OCI-LY1 (cell line): ENCODE measurements at regions not wholly inside any gene's neighbourhood (a gene's known extent, or its start where the extent isn't known, plus 50 kb on each side); places are given as distances from the start of the nearest gene placed in this dataset.
"Not testable (repeated sequence)": the region's sequence is repeated elsewhere in the genome, so short reads cannot be mapped to it uniquely, and the experiment has no call there.

ENCODE experiments used
- H2AFZ ChIP-seq: fragments of 200-600 bp; sonication (generic), shearing (Covaris generic); 2 replicates; pipeline ENCODE4 v1.6.0; 2014; ENCODE audit warnings: antibody characterized with exemption, mild to moderate bottlenecking, low read length
- H3F3A ChIP-seq: fragments of 200-600 bp; sonication (generic), shearing (Covaris generic); 2 replicates; pipeline ENCODE4 v1.6.0; 2014; ENCODE audit warnings: mild to moderate bottlenecking, antibody characterized with exemption, low read length, moderate library complexity; ENCODE audit not compliant: insufficient read depth
- H3K27ac ChIP-seq: fragments of 200-600 bp; sonication (generic); 2 replicates; pipeline ENCODE4 v1.5.1; 2014; ENCODE audit warnings: low read length, mixed run types, mild to moderate bottlenecking, low read depth; ENCODE audit not compliant: poor library complexity, severe bottlenecking
- H3K27me3 ChIP-seq: fragments of 200-600 bp; sonication (generic); 2 replicates; pipeline ENCODE4 v1.6.0; 2014; ENCODE audit warnings: antibody characterized with exemption, mild to moderate bottlenecking, low read length, moderate library complexity; ENCODE audit not compliant: insufficient read depth
- H3K36me3 ChIP-seq: fragments of 200-600 bp; sonication (generic); 2 replicates; pipeline ENCODE4 v1.6.1; 2014; ENCODE audit warnings: mild to moderate bottlenecking, antibody characterized with exemption, low read length, moderate library complexity, mixed read lengths; ENCODE audit not compliant: insufficient read depth
- H3K4me1 ChIP-seq: fragments of 200-600 bp; sonication (generic); 2 replicates; pipeline ENCODE4 v1.5.1; 2014; ENCODE audit warnings: mild to moderate bottlenecking, low read length, moderate library complexity; ENCODE audit not compliant: insufficient read depth, severe bottlenecking
- H3K4me2 ChIP-seq: fragments of 200-600 bp; sonication (generic), shearing (Covaris generic); 2 replicates; pipeline ENCODE4 v1.6.1; 2014; ENCODE audit warnings: low read length
- H3K4me3 ChIP-seq: fragments of 200-600 bp; sonication (generic); 2 replicates; pipeline ENCODE4 v1.5.1; 2014; ENCODE audit warnings: low read length, low read depth, mild to moderate bottlenecking, mixed read lengths; ENCODE audit not compliant: poor library complexity, severe bottlenecking
- H3K79me2 ChIP-seq: fragments of 200-600 bp; shearing (Covaris generic); 2 replicates; pipeline ENCODE4 v1.6.1; 2016; ENCODE audit warnings: mixed run types, low read length, mixed read lengths; ENCODE audit not compliant: insufficient read depth
- H3K9ac ChIP-seq: fragments of 200-600 bp; sonication (generic), shearing (Covaris generic); 2 replicates; pipeline ENCODE4 v1.6.1; 2014; ENCODE audit warnings: mild to moderate bottlenecking, low read length, mixed read lengths
- H3K9me2 ChIP-seq: fragments of 200-600 bp; sonication (generic), shearing (Covaris generic); 2 replicates; pipeline ENCODE4 v1.6.1; 2014; ENCODE audit warnings: low read depth, mild to moderate bottlenecking, low read length, mixed read lengths
- H3K9me3 ChIP-seq: fragments of 200-600 bp; shearing (Covaris generic); 2 replicates; pipeline ENCODE4 v1.6.1; 2014; ENCODE audit warnings: low read length, mixed read lengths
- H4K20me1 ChIP-seq: fragments of 200-600 bp; sonication (generic), shearing (Covaris generic); 2 replicates; pipeline ENCODE4 v1.6.0; 2016; ENCODE audit warnings: mild to moderate bottlenecking, low read length; ENCODE audit not compliant: insufficient read depth
- EZH2 ChIP-seq: fragments of 200-600 bp; sonication (generic), shearing (Covaris generic); IDR thresholded peaks from 2 replicates; pipeline ENCODE4 v1.8.0; 2017; ENCODE audit warnings: borderline replicate concordance, mixed run types, mild to moderate bottlenecking, antibody characterized with exemption, low read length, moderate library complexity, mixed read lengths
- TF ChIP-seq, protein P1 (sequence below): fragments of 200-600 bp; sonication (generic), shearing (Covaris generic); IDR thresholded peaks from 2 replicates; pipeline ENCODE4 v1.5.1; 2017; ENCODE audit warnings: mild to moderate bottlenecking, antibody characterized with exemption, low read length, moderate library complexity, mixed read lengths

GRCh38 chr3:110940055-110940454, 131.6 kb upstream of the NECTIN3 start:
- H3K4me2 ChIP-seq = no peak overlapping the region
- H3K79me2 ChIP-seq = no peaks in the 10 kb centered on the region
- H3K4me3 ChIP-seq = no peak overlapping the region
- no peak for TF ChIP-seq EZH2
- TF ChIP-seq, protein P1, sequence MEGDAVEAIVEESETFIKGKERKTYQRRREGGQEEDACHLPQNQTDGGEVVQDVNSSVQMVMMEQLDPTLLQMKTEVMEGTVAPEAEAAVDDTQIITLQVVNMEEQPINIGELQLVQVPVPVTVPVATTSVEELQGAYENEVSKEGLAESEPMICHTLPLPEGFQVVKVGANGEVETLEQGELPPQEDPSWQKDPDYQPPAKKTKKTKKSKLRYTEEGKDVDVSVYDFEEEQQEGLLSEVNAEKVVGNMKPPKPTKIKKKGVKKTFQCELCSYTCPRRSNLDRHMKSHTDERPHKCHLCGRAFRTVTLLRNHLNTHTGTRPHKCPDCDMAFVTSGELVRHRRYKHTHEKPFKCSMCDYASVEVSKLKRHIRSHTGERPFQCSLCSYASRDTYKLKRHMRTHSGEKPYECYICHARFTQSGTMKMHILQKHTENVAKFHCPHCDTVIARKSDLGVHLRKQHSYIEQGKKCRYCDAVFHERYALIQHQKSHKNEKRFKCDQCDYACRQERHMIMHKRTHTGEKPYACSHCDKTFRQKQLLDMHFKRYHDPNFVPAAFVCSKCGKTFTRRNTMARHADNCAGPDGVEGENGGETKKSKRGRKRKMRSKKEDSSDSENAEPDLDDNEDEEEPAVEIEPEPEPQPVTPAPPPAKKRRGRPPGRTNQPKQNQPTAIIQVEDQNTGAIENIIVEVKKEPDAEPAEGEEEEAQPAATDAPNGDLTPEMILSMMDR = no peak
- no peak overlapping the region for H2AFZ ChIP-seq
- no peaks in the 10 kb centered on the region for H3K27me3 ChIP-seq
- no peak overlapping the region for H3K27ac ChIP-seq
- H4K20me1 ChIP-seq = no peaks in the 10 kb centered on the region
- no peaks in the 10 kb centered on the region for H3F3A ChIP-seq
- no peaks in the 10 kb centered on the region for H3K9me2 ChIP-seq
- no peaks in the 10 kb centered on the region for H3K9me3 ChIP-seq
- no peak overlapping the region for H3K9ac ChIP-seq
- no peaks in the 10 kb centered on the region for H3K36me3 ChIP-seq
- H3K4me1 ChIP-seq = no peaks in the 10 kb centered on the region

GRCh38 chr3:110944782-110945181, 126.8 kb upstream of the NECTIN3 start:
- Histone ChIP-seq H3K4me1 (no peaks in the 10 kb centered on the region), H3K79me2 (no peaks in the 10 kb centered on the region), H3K9me2 (no peaks in the 10 kb centered on the region), H3K27ac (no peak overlapping the region), H3F3A (no peaks in the 10 kb centered on the region), H3K9ac (no peak overlapping the region), H3K4me2 (no peak overlapping the region), H2AFZ (no peak overlapping the region), H4K20me1 (no peaks in the 10 kb centered on the region), H3K36me3 (no peaks in the 10 kb centered on the region), H3K27me3 (no peaks in the 10 kb centered on the region), H3K9me3 (no peaks in the 10 kb centered on the region), H3K4me3 (no peak overlapping the region)
- TF ChIP-seq EZH2 = no peak
- TF ChIP-seq, protein P1 = no peak

DNA sequence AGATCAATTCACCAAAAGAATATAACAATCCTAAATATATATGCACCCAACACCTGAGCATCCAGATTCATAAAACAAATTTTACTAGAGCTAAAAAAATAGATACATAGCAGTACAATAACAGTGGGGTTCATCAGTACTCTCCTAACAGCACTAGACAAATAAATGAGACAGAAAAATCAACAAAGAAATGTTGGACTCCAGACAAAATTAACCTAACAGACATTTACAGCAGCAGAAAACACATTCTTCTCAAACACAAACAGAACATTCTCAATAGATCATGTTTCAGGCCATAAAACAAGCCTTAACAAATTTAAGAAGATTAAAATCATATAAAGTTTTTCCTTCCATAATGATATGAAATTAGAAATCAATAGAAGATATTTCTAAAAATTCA, 124.8 kb upstream of the NECTIN3 start:
- no peaks in the 10 kb centered on the region for H3K9me2 ChIP-seq
- no peaks in the 10 kb centered on the region for H3K79me2 ChIP-seq
- no peaks in the 10 kb centered on the region for H3K27me3 ChIP-seq
- H3K4me2 ChIP-seq = no peak overlapping the region
- TF ChIP-seq, protein P1 = no peak
- no peak for TF ChIP-seq EZH2
- no peaks in the 10 kb centered on the region for H3F3A ChIP-seq
- no peaks in the 10 kb centered on the region for H4K20me1 ChIP-seq
- H3K27ac ChIP-seq = no peak overlapping the region
- H2AFZ ChIP-seq = no peak overlapping the region
- no peak overlapping the region for H3K4me3 ChIP-seq
- no peaks in the 10 kb centered on the region for H3K4me1 ChIP-seq
- no peaks in the 10 kb centered on the region for H3K9me3 ChIP-seq
- no peaks in the 10 kb centered on the region for H3K36me3 ChIP-seq
- H3K9ac ChIP-seq = no peak overlapping the region

- H3F3A ChIP-seq, H3K27me3 ChIP-seq, H3K36me3 ChIP-seq, H3K27ac ChIP-seq, H3K9me2 ChIP-seq, H3K4me3 ChIP-seq, H4K20me1 ChIP-seq, H3K9me3 ChIP-seq, H3K4me1 ChIP-seq, H3K9ac ChIP-seq, H3K79me2 ChIP-seq, H2AFZ ChIP-seq, H3K4me2 ChIP-seq: not testable (repeated sequence)
Measured at GRCh38 chr3:110949194-110949593, 122.4 kb upstream of the NECTIN3 start.
